GM21360 (cell line): ENCODE measurements at regions not wholly inside any gene's neighbourhood (a gene's known extent, or its start where the extent isn't known, plus 50 kb on each side); places are given as distances from the start of the nearest gene placed in this dataset.
"Not testable (repeated sequence)": the region's sequence is repeated elsewhere in the genome, so short reads cannot be mapped to it uniquely, and the experiment has no call there.

ENCODE experiments used
- ATAC-seq: cut with Tn5 transposase; IDR thresholded peaks from one replicate; pipeline ENCODE4 v1.9.1; 2021; ENCODE audit warnings: mild to moderate bottlenecking, moderate library complexity; ENCODE audit not compliant: unreplicated experiment

- no peak for ATAC-seq
These were observed 1275.7 kb upstream of the FLRT2 start for GRCh38 chr14:84254290-84254689.

- ATAC-seq: no peak
These were observed 1267.0 kb upstream of the FLRT2 start for GRCh38 chr14:84262932-84263331.

DNA sequence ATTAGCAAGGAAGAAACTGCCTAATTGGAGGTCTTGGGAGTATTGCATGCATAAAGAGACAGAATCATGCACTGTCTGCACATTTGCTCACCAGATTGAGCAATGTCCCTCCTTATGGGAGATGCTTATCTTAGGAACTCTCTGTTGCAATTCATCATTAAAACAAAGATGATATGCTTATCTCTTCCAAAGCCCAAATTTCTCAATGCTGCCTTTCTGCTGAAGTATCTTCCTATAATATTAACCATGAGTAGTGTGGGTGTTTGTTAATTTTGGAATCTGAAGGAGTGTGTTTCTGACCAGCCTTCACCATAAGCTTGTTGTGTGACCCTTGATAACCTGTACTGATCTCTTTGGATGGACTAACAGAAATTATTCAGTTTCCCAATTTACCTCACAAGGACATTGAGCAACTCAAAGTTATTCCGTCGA is 1257.6 kb upstream of the FLRT2 start:
- ATAC-seq: no peak

DNA sequence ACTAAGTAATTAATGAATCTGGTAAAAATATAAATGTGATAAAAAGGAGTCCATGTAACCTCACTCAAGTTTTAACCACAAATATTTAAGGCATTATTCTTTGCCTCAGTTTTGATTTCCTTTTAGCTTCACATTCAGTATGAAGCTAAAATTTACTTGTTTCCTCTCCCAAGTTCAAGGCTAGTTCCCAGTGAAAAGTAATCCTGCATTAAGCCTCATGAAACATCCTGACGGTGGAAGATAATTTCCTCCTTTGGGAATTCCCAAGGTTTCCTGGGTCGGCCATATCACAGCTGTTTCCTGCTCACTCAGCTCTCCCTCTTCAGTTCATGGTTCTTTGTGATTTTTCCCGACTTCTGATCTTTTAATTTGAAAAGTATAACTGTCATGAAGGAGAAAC is 1256.8 kb upstream of the FLRT2 start:
- no peak for ATAC-seq

DNA sequence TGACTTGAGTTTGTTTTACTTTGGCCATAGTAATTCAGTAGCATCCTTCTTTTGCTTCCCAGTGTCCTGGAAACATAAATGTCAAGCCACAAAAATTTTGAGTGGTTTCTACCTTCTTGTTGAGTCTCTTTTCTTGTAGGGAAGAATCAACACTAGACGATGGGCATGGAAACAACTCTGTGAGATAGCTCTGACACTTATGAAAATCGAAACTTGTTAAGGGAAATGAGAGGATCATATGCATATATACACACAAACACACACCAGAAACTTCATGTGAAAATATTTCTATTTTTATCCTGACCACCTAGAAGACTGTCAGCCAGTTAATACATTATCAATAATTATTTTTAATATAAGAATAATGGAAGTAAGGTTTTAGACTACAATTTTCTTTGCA is 1247.3 kb upstream of the FLRT2 start:
- ATAC-seq: no peak

DNA sequence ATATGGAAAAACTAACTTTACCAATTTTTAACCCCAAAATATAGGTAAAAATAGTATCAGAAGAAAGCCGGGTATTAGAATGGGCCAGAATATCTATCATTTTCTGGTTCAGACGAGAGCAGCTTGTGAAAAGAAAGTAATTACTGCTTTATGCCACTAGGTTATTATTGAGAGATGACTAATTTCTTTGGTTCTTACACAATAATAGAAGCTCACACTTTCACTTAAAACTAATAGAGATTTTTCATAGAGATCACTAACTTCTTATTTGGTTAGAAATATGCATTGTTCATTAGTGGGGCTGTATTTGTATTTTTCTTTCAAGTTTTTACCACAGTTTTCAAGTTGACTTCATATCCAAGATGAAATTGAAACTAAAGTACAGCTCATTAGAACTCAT is 1241.2 kb upstream of the FLRT2 start:
- ATAC-seq: no peak

- no peak for ATAC-seq
These were observed 1231.2 kb upstream of the FLRT2 start for GRCh38 chr14:84298663-84299195.

GRCh38 chr14:84303140-84303539 is 1226.8 kb upstream of the FLRT2 start:
- no peak for ATAC-seq

GRCh38 chr14:84312551-84312950 is 1217.4 kb upstream of the FLRT2 start:
- ATAC-seq: no peak

GRCh38 chr14:84323450-84323849 is 1206.5 kb upstream of the FLRT2 start:
- no peak for ATAC-seq

- no peak for ATAC-seq
These were observed 1206.0 kb upstream of the FLRT2 start for GRCh38 chr14:84323978-84324377.

- ATAC-seq: no peak
These were observed 1193.5 kb upstream of the FLRT2 start for GRCh38 chr14:84336433-84336832.

GRCh38 chr14:84340938-84341337 is 1189.0 kb upstream of the FLRT2 start:
- no peak for ATAC-seq

- not testable (repeated sequence) for ATAC-seq
These were observed 1188.1 kb upstream of the FLRT2 start for GRCh38 chr14:84341867-84342266.

DNA sequence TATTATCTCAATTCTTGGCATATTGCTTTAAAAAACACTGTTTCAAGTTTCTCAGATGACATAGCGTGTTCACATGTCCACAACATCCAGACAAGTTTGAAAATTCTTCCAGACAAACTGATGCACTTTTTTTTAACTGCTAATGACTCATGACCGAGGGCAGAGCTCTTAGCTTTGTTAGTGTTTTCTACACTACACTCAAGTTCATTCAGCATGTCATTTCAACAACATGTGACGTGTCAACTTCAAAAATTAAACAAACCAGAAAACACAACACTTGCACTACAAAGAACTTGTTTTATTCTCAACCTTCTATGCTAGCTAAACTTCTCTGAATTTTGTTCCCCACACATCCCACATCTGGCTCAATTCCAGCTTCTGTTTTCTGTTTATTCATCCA is 1186.3 kb upstream of the FLRT2 start:
- no peak for ATAC-seq

- ATAC-seq: no peak
These were observed 1178.3 kb upstream of the FLRT2 start for GRCh38 chr14:84351646-84352045.

DNA sequence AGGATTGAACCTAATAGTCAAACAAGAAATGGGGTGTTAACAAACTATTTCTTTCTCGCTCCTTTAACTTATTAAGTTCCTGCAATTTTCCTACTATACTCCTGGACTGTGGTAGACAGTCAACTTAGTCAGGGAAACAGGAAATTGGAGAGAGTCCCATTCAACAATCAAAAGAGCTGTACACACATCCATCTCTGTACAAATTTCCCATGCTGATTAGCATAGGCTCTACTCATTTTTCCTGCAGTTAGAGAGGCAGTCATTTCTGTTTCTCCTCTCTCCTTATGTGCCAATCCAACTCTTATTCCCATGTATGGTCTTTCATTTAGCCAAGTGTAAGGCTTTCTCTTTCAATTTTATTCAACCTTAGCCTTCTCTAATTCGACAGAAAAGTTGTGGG is 1168.5 kb upstream of the FLRT2 start:
- ATAC-seq: no peak

- ATAC-seq: no peak
These were observed 1154.7 kb upstream of the FLRT2 start for GRCh38 chr14:84375235-84375634.

GRCh38 chr14:84390010-84390409 is 1139.9 kb upstream of the FLRT2 start:
- no peak for ATAC-seq

- ATAC-seq: no peak
These were observed 1132.3 kb upstream of the FLRT2 start for GRCh38 chr14:84397631-84398030.

- ATAC-seq: no peak
These were observed 1130.5 kb upstream of the FLRT2 start for GRCh38 chr14:84399296-84399910.

DNA sequence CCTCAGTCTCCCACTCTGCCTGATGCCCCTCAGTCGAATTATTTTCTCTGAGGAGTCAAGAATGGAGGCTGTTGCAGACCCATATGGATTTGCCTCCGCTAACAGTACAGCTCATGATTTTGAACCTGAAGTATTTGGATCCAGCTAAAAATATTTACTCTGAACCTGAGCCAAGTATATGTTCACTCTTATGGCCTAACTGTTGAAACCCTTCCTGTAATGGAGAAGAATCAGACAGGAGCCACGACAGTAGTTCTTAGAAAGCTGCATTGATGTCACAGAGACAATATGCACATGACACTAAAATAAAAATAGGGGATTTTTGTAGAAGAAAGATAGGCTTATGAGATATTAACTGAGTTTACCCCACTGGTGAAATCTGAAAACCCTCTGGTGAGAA is 1128.3 kb upstream of the FLRT2 start:
- ATAC-seq: no peak

DNA sequence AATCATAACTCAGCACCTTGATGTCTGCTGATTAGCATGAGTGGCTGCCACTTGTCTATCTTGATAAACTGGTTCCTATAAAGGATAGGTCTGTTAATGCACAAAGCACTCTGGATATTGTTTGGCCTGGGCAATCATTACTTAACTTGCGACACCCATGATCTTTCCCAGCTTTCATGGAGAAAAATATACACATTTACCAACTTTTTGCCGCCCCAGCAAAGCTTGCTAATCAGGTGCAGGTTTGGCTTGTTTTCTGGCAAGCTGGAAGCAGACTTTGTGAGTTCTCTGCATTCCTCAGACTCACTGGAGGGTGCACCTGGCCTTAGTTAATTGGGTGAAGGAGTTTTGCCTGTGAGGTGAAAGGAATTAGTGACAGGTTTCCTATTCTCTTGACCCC is 1126.4 kb upstream of the FLRT2 start:
- no peak for ATAC-seq
